ENCODE measurements at regions not wholly inside any gene's neighbourhood (a gene's known extent, or its start where the extent isn't known, plus 50 kb on each side); places are given as distances from the start of the nearest gene placed in this dataset.

DNA sequence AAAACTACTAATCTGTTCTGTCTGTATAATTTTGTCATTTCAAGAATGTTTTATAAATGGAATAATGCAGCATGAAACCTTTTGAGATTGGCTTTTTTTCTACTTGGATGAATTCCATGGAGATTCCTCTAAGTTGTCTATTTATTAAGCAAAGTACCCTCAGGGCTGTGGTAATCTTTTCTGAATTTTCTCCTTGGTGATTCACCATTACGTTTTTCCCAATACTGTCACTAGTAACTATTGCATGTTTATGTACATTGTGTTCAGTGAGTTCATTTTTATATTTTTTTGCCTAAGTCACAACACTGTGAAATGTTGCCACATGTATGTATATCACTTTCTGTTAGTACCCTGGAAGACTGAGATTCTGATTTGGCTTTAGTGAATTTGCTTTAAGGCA, 177.0 kb upstream of the GRIN3A start:
- no peak overlapping the region for H3K4me3 Mint-ChIP-seq
- H3K36me3 Mint-ChIP-seq (ENCODE audit: low read depth), result no peaks in the 10 kb centered on the region
- ChIA-PET CTCF (no interaction called here), POLR2A (no interaction called here)
- H3K4me1 Mint-ChIP-seq (ENCODE audit: low read depth), result no peaks in the 10 kb centered on the region
- intact Hi-C loops (cut with micrococcal nuclease), result no loop called here
- no peak for ATAC-seq
- H3K27ac Mint-ChIP-seq, result no peak overlapping the region
- DNase-seq, result no peak
- H3K9me3 Mint-ChIP-seq, result no peaks in the 10 kb centered on the region
- no peaks in the 10 kb centered on the region for H3K27me3 Mint-ChIP-seq
- TF ChIP-seq, protein P1, sequence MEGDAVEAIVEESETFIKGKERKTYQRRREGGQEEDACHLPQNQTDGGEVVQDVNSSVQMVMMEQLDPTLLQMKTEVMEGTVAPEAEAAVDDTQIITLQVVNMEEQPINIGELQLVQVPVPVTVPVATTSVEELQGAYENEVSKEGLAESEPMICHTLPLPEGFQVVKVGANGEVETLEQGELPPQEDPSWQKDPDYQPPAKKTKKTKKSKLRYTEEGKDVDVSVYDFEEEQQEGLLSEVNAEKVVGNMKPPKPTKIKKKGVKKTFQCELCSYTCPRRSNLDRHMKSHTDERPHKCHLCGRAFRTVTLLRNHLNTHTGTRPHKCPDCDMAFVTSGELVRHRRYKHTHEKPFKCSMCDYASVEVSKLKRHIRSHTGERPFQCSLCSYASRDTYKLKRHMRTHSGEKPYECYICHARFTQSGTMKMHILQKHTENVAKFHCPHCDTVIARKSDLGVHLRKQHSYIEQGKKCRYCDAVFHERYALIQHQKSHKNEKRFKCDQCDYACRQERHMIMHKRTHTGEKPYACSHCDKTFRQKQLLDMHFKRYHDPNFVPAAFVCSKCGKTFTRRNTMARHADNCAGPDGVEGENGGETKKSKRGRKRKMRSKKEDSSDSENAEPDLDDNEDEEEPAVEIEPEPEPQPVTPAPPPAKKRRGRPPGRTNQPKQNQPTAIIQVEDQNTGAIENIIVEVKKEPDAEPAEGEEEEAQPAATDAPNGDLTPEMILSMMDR (IDR thresholded peaks at IDR 0.05), result no peak

DNA sequence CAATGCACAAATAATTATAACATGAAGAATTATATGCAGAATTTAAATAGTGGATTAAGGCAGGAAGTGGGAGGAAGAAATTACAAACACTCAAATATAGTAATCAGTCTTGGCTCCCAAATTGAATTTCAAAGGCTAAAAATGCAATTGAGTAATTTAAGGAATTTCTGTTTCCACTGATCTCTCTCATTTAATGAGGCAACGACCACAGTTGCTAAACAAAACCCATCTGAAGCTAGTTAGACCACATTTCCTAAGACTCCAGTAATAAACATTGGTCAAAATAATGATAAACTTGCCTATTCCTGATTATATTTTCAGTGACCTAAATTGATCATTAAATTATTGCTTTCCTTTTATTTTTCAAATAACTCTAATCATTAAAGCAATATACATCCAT, 174.3 kb upstream of the GRIN3A start:
- CTCF ChIA-PET, result no interaction called here
- POLR2A ChIA-PET, result no interaction called here
- Mint-ChIP-seq H3K27me3 (no peaks in the 10 kb centered on the region), H3K4me1 (ENCODE audit: low read depth) (no peaks in the 10 kb centered on the region), H3K4me3 (no peak overlapping the region), H3K27ac (no peak overlapping the region), H3K36me3 (ENCODE audit: low read depth) (no peaks in the 10 kb centered on the region), H3K9me3 (peaks cover 1% of the 10 kb centered on the region)
- intact Hi-C loops (cut with micrococcal nuclease), result no loop called here
- ATAC-seq, result no peak
- DNase-seq, result no peak
- TF ChIP-seq, protein P1 (IDR thresholded peaks at IDR 0.05), result no peak

DNA sequence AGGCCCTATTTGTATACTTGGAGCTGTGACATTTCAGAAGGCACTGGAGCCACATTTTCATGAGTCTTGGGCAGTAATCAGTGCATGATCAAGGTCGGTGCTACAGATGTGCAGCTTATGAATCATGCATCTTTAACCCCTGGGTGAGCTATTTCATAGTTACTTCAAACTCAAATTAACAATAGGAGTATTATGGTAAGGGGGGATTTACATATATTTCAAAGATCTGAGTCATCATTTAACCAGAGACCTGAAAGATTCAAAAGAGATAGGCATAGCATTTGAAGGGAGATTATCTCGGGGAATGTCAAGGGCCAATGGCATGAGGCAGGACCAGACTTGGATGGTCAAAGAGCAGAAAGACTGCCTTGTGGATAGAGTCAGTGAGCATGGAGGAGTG, 169.0 kb upstream of the GRIN3A start:
- ATAC-seq (no peak), DNase-seq (no peak)
- Mint-ChIP-seq H3K4me1 (ENCODE audit: low read depth) (no peaks in the 10 kb centered on the region), H3K36me3 (ENCODE audit: low read depth) (no peaks in the 10 kb centered on the region), H3K27me3 (no peaks in the 10 kb centered on the region), H3K4me3 (no peak overlapping the region), H3K9me3 (peaks cover 4% of the 10 kb centered on the region), H3K27ac (no peak overlapping the region)
- POLR2A ChIA-PET, result no interaction called here
- CTCF ChIA-PET, result no interaction called here
- TF ChIP-seq, protein P1 (IDR thresholded peaks at IDR 0.05), result no peak
- intact Hi-C loops (cut with micrococcal nuclease), result no loop called here

DNA sequence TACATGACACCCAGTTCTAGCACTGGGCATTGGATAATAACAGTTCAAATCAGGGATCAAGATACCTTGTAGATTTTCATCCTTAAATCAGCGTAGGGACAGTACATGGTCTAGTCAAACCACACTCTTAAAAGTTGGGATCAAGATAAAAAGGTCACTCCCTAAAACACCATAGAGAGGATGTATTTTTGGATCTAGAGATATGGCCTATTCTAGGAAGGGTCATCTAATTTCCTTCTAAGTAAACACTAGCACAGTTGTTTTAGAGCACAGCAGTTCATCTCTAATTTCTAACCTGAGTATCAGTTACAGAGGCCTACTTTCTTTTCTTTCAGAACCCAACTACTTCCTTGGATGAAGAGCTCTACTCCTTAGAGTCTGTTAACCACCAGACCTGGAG, 166.4 kb upstream of the GRIN3A start:
- no peak for DNase-seq
- intact Hi-C loops (cut with micrococcal nuclease), result no loop called here
- Mint-ChIP-seq H3K4me1 (ENCODE audit: low read depth) (no peaks in the 10 kb centered on the region), H3K27ac (no peak overlapping the region), H3K9me3 (peaks cover 4% of the 10 kb centered on the region), H3K36me3 (ENCODE audit: low read depth) (no peaks in the 10 kb centered on the region), H3K4me3 (no peak overlapping the region), H3K27me3 (no peaks in the 10 kb centered on the region)
- ATAC-seq, result no peak
- POLR2A ChIA-PET, result no interaction called here
- TF ChIP-seq, protein P1 (IDR thresholded peaks at IDR 0.05), result no peak
- CTCF ChIA-PET, result no interaction called here

DNA sequence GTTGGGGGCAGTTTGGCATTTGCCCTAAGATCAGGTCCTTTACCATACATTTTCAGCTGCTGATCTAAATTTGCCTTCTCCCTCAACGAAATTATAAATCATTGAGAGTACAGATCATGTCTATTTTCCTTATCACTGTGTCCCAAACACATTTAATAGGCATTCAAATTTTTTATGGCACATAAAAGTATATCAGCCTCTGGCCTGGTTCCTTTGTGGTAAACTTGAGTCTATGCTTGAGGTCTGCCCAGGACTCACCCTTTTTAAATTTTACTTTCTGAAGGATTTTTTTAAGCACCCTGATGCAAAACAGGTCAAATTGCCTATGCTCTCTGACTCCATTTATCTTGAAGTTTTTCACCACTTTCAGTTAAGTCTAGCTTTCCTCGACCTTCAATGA, 163.6 kb upstream of the GRIN3A start:
- DNase-seq (no peak), ATAC-seq (no peak)
- no peak overlapping the region for H3K4me3 Mint-ChIP-seq
- H3K27me3 Mint-ChIP-seq, result no peaks in the 10 kb centered on the region
- CTCF ChIA-PET, result no interaction called here
- H3K27ac Mint-ChIP-seq, result no peak overlapping the region
- POLR2A ChIA-PET, result no interaction called here
- intact Hi-C loops (cut with micrococcal nuclease), result no loop called here
- H3K36me3 Mint-ChIP-seq (ENCODE audit: low read depth), result no peaks in the 10 kb centered on the region
- H3K4me1 Mint-ChIP-seq (ENCODE audit: low read depth), result no peaks in the 10 kb centered on the region
- TF ChIP-seq, protein P1 (IDR thresholded peaks at IDR 0.05), result no peak
- no peaks in the 10 kb centered on the region for H3K9me3 Mint-ChIP-seq

All from activated CD8-positive, alpha-beta T cell treated with anti-CD3 and anti-CD28 coated beads for 36 hours (primary cell).